Mucosa of gallbladder (tissue), 1 donor: ENCODE measurements at regions not wholly inside any gene's neighbourhood (a gene's known extent, or its start where the extent isn't known, plus 50 kb on each side); places are given as distances from the start of the nearest gene placed in this dataset.

ENCODE experiments used
- DNase-seq: peaks from one replicate; pipeline ENCODE4 v3.0.0-alpha.2; 2020; ENCODE audit warnings: low spot score
- donor health status: DM: no; HTN: no; CAD: no.

DNA sequence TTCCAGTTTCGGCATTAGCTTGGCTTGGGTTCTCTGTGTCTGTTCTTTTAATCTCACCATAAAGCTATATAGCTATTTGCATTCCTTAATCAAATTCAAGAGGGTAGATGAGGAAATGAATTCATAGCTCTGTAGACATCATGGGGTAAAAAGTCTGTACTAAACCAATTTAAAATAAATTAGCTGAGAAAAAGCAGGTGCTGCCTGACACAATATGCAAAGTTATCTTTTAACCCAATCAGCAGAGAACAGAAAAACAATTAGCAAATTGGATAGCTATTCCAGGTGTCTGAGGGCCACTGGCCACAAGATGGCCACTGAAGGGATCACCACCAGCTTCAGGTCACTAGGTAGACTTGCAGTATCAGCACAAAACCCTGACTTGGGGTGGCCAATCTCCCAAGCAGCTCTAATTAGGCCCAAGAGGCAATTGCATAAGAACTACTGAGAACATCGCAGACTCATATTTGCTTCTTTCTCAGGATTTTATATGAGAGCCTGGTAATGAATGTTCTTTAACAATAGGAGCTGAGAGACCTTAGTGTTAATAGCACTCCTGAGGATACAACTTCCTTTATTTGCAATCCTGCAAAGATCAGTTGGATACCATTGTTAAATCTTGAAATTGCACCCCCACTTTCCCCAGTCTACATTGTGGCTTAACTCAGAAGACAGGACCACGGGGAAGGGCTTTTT is 494.3 kb downstream of the PDCD6IP start:
- no peak for DNase-seq

DNA sequence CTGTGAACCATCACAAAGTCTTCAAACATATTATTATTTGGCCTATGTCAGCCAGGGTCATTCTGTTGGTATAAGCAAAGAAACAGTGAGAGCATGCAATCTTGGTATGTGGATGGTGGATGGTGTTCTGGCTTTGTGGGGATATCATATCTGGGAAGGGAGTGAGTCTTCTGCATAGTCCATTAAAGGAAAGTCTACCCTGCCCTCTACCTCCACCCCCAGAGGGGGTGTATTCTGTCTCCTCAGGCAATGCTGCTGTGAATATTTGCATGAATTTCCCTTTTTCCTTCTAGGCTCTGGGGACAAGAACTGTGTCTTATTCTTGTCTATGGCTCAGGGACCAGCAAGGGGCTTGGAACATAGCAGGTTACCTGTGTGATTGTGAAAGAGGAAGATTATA is 495.8 kb downstream of the PDCD6IP start:
- DNase-seq: no peak

DNA sequence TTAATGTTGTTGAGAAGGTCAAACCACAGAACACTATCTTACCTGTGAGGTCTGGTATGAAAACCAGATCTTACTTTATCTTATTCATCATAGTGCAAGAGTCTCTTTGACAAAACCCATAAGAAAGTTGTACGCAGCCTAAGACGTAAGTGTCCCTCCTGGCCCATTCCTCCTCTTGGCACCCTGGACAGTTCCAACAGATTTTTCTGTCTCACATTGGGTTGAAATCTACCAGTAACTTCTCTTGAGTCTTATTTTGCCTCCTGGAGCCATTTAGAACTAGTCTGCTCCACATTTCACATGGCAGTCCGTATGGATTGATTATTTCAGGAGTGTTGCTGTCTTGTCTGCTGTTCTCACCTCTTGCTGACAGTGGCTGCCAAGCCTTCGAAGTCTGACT is 498.4 kb downstream of the PDCD6IP start:
- no peak for DNase-seq

DNA sequence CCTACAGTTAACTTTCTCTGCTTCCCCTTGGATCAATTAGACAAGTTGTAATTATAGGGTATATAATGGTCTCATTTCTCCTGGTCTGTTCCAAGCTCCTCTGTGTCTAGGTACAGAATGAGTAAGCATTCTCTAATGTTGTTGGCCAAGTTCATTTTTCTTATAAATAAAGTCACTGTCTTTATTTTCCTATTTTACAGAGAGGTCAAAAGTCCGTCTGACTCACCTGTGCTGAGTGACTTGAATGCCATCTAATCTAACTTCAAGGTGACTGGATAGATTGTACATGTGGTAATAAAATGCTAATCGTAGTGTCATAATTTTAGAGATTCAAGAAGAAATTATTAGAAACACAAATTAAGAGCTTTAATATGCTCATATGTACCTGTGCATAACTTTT is 500.2 kb downstream of the PDCD6IP start:
- DNase-seq: no peak

DNA sequence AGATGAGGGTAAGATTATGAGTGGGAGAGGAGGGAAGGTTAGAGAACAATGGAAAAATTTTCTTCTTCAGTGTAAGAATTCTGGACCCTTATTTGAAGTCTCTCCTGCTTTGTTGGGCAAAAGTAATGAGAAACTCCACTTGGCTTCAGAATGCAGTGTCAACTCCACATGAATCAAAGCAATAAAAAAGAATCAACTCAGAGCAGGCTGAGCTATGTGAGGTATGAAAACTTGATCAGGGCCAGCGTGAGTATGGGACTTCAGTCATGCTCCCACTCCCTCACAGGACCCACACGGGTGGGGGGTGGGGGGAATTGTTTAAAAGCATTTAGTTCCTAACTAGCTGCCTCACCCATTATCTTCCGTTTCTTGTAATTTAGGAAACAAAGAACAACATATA is 502.2 kb downstream of the PDCD6IP start:
- no peak for DNase-seq

DNA sequence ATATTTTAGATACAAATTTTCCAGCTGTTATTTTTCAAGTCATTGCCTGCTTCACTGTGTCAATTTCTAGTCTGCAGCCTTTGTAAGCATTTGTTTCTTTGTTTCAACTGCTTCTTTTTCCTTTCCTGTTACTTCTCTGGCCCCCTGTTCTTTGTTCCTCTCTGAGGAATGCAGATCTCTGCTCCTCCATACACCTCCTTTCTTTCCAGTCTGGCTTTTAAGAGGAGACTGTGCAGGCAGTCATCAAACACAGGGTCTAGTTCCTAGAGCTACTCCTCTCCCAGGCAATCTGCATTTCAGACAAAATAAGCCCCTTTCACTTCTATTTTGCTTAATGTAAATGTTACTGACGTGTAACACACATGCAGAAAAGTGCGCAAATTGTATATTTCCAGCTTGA is 502.9 kb downstream of the PDCD6IP start:
- DNase-seq: no peak

DNA sequence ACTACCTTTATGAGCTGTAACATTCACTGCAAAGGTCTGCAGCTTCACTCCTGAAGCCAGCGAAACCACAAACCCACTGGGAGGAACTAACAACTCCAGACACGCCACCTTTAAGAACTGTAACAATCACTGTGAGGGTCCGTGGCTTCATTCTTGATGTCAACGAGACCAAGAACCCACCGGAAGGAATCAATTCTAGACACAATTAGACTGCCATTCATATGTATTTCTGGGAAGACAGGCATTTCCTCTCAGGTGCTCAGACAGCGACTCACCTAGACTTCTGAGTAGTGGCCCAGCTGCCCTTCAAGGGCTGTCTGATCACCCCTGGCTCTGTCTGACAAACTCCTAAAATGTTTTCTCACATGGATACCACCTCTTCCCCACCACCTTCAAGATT is 506.8 kb downstream of the PDCD6IP start:
- no peak for DNase-seq

DNA sequence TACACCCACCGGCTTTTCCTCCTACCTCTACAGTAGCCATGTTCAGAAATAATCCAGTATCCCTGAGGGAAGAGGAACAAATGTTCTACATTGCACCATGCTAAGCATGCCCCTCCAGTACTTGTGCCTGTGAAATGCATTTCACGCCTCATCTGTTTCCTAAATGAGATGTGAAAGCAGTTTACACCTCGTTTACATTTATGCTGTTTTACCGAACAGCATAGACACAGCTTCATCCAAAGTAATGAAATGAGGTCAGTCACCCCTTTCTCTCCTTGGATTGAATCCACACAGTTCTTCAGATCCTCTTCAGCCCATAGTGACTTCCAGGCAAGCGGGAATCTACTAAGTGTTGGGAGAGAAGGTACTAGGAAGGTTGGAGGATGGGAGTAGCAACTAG is 514.3 kb downstream of the PDCD6IP start:
- no peak for DNase-seq

DNA sequence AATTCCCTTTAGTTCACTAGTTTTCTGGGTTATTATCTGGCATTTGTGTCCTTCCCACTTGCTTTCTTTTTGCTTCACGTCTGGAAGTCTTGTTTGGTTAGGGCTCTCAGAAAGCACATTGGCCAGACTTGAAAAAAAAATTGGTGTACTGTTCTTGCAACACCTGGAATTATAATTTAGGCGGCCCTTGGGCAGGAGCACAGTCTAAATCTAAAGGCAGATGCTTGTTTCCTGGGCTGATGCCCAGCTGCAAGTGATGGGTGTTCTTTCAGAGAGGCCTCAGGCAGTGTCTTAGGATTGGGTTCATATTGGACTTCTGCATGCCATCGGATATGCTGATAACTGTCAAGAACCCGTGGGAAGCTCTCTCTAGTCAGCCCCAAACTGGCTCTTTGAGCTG is 521.5 kb downstream of the PDCD6IP start:
- no peak for DNase-seq

DNA sequence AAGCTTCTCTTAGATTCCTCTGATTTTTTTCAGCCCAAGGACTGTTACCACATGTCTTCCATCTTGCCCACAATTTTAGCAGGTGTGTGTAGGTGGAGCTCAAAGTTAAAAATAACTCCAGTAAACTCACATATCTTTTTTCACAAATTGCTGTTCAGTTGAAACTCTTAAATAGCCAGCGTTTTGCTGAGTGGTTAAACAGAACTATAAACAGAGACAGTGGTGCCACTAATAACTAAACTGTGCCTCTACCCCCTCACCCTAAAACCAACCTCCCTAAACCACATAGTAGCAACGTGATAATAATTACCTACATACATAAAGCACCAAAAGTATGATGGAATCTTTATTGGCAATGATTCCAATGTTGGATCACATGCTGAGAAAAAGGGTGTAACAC is 525.1 kb downstream of the PDCD6IP start:
- DNase-seq: no peak

DNA sequence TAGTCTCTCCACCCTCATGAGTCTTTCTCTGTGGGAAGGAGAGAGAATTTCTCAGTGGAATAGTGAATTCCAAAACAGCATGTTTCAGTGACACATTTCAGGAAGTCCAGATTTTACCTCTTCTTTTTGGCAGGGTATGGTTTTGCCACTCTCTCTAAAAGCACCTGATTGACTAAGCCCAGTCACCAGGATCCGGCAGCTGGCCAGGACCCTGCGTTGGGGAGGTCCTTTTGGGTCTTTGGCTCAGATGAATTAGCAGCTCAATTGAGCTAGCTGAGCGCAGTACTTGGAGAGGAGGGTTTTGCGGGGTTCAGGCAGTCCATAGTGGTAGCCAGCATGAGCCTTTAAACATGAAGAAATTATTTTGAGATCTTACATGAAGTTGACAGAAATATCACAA is 548.2 kb downstream of the PDCD6IP start:
- DNase-seq: no peak

DNA sequence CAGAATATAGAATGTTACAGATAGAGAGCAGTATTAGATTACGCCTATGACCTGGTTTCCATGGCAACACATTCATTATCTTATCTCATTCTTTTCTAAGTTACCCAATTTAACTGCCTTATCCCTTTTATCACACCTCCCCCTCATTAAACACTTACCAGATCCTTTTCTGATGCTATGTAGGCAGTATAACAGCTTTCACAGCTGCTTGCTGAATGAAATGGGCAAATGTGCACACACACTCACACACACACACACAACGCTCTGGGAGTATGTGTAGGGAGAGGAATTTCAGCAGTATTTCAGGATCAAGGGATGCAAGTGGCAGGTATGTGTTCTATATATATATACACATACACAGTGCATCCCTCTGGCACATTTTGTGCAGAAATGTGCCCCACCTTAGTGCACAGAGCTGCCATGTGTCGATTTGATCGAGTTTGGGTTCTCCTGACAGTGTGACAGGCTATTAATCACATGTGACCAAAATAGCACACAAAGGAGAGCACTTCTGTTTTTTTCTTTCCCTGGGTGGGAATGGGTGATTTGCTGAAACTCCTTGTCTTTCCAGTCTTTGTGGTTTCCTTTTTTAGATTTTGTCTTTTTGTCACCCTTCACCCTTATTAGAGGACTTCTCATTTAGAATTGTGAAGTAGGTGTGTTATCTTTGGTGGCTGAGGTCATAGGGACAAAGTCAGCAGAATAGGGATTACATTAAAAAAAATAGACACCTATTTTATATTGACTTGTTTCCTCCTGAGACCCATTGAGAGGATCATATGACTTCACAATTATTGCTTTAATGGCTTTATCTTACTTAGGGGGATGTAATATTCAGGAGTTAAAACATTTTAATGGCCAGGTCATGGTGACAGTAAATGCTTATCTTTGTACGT is 553.7 kb downstream of the PDCD6IP start:
- no peak for DNase-seq

DNA sequence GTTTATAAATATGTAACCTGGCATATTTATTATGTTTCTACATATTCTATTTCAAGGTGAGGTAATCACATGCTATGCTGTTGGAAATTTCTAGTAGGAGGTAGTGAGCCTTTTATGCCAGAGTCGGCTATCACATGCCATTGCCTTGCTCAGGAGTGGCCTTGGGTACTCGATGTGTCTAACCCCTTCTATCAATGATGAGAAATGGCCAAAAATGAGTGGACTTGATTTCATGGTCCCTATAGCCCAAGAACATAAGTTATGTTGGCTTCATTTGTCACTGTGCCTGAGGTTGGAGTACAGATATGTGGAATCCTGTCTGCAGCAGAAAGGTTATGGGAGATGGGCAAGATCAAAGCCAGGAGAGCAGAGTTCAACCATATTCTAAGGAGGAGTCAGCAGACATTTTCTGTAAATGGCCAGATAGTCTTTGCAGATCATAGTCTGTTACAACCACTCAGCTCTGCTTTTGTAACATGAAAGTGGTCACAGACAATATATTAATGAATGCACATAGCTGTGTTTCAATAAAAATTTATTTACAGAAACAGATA is 554.4 kb downstream of the PDCD6IP start:
- no peak for DNase-seq

DNA sequence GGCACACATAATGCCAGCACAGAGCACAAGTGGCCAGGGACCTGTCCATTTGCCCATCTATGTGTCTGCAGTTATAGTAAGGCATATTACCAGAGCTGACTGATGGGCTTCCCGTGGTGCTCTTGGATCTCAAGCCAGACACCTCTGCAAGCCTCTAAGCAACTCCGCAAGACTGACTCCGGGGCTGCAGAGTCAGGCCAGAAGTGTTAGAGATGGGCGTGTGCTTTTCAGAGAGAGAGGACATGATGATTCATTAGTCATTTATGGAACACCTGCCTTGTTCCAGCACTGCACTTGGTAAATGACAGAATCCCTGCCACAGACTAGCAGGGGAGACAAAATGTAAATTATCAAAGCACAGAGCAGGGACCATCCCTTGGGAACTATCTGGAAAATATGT is 559.0 kb downstream of the PDCD6IP start:
- DNase-seq: no peak

DNA sequence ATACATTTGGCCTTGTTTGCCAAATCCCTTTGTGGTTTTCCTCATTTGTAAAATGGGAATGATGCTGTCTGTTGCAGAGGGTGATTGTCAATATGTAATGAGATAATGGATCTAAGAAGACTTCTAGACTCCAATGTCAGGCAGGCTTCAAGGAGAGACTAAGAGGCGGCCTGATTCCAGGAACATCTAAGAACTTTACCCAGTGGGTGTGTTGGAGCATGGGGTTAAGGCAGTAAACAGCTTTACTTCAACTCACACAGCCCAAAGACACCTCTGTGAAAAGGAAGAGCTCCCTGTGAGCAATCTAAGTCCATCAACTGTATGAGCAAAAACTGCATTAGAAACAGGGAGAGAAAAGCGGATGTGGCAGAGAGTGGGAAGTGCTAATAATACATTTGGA is 560.6 kb downstream of the PDCD6IP start:
- DNase-seq: no peak

DNA sequence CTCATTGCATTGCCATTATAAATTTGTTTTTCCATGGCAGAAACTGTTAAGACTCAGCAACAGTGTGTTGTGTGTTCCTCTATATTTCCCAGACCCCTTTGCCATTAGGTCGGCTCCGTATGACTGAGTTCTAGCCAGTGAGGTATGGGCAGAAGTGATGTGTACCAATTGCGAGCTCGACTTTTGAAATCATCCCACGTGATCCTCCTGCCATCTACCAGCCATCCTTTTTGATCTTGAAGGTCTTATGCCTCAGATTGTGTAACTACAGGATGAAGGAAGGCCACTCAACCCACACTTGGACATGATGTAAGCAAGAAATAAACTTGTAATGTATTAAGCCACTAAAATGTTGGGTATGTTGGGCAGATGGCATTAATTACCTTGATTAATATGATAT is 562.3 kb downstream of the PDCD6IP start:
- DNase-seq: no peak

DNA sequence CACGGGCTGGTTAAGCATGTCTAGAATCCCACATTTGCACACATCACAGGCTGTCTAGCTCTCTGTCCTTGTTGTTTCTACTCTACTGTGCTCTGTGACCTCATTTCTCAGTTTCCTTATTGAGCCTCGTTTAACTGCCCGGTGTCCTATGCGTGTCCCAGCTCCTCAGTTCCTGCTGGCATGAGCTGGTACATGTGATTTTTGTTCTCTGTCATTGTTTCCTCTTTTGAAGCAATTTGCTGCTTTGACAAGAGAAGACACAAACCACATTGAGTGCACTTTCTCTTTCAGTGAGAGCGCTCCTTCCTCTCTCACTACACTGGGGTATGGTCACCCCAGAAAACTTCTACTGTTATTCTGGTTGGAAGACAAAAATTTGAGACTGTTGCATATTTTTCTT is 563.5 kb downstream of the PDCD6IP start:
- no peak for DNase-seq

DNA sequence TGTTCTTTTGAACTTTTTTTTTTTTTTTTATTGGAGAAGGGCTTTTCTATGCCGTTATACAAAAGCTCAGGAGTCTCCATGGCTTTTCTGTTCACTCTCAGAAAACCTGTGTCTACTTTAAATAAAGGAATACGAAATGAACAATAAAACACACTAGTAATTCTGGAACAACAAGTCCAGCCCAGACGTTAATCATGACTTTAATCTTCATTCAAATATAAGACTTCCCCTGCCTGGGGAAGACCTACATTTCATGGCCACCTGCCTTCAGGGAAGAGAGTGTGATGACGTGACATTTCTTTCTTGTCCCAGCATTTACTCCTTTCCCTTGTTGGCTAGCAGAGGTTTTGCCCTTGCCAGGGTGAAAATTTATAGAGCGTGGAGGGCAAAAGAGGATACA is 564.5 kb downstream of the PDCD6IP start:
- DNase-seq: no peak

DNA sequence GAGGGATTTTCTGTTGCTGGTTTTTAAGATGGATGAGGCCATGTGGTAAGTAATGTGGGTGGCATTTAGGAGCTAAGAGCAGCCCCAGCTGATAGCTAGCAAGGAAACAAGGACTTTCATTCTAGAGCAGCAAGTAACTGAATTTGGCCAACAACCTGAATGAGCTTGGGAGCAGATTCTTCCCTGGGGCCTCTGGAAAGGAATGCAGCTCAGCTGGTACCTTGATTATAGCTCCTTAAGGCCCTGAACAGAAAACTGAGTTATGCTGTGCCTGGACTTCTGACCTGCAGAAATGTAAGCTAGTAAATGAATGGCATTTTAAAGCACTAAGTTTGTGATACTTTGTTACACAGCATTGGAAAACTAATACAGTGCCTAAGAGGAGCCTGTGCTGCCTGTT is 565.5 kb downstream of the PDCD6IP start:
- DNase-seq: no peak

DNA sequence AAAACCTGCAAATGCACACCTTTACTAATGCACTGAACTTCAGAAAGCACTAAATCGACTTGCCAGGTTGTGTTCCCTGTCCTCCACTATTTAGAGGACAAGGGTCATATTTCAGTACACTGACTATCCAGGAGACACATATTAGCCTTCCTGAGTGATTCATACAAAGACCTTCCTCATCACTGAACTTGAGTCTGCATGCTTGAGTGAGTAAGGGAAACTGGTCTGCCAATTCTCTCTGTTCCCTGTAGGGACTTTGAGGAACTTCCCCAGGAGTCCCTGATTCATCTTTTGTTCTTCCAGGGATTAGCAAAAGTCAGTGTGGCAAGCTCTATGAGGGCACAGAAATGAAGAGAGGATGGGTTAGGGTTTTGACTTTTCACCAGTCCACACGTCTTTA is 565.9 kb downstream of the PDCD6IP start:
- no peak for DNase-seq

DNA sequence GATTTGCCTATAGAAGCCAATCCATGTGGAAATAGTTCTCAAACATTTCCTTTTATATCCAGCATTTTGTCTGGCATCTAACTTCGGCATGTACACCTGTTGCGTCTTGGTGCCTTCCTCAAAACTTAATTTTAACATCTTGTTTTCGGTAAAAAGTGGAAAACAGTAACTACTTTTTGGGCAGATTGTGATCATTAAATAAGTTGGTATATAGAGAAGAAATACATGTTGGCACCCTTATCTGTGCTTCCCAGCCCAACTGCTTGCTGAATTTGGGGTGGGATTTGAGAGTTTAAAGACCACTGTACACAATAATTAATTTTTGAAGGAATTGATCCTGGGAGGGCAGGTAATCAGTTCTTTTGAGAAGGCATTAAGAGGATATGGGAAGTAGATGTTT is 566.8 kb downstream of the PDCD6IP start:
- no peak for DNase-seq

DNA sequence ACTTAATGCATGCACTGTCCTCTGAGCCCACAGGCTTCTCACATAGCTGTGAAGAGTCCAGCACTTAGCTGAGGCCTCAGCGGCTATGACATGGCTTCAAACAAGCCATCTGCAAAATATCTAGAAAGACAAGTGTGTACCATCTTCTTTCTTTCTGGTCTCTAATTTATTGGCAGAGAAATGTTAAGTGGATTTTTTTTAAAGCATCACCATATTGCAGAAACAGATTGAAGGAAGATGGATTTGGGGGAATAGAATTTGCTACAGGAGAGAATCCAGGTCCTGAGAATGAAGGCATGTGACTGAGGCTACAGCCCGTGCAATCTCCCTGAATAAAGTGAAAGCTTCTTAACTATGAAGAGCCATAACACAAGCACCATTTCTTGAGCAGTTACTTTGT is 567.3 kb downstream of the PDCD6IP start:
- DNase-seq: no peak

DNA sequence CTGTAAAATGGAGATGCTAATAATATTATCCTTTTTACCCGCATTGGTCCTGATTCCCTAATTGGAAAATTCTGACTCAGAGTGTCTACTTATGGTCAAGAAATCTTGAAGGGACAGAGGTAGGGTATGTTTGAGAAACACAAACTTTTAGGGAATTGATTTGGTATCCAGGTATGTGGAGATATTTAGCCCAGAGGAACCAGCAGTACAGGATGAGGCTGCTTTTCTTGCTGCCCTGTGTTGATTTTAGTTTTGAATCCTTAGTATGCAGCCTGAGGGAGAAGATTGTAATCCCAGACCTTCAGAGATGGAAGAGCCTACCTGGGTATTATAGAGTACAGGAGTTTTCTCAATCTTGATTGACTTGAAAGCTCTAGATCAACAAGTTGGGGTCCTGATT is 569.1 kb downstream of the PDCD6IP start:
- no peak for DNase-seq
